Middle frontal gyrus (tissue), 1 donor: ENCODE measurements at regions not wholly inside any gene's neighbourhood (a gene's known extent, or its start where the extent isn't known, plus 50 kb on each side); places are given as distances from the start of the nearest gene placed in this dataset.
"Not testable (repeated sequence)": the region's sequence is repeated elsewhere in the genome, so short reads cannot be mapped to it uniquely, and the experiment has no call there.

Experiments
- DNase-seq: peaks from one replicate; pipeline ENCODE4 v3.0.0-alpha.2; 2015; ENCODE audit warnings: low spot score; ENCODE audit errors: extremely low spot score

DNA sequence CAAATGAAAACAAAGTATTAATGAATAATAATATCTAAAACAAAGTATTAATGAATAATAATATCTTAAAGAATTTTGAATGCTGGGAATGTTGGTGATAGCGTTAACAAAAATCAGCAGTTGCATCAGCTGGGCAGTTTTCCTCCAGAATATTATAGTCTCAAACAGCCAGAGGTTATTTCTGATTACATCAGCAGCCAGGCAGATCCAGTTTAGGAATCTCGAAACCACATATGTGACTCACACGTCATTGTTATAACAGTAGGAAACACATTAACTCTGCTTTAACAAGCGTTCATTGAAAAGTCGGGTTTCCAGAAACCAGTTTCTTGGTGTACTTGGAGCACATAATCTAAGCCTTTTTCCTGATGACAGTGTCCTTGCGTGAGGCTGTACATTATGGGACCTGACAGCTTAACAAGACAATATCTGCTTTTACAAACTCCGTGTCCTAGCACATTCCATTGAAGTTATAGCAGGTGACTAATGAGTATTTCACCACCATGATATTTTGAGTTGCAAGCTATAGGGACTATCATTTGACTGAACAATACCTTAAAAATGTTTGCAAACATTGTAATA, 559.5 kb upstream of the KLF4 start:
- DNase-seq, result no peak

DNA sequence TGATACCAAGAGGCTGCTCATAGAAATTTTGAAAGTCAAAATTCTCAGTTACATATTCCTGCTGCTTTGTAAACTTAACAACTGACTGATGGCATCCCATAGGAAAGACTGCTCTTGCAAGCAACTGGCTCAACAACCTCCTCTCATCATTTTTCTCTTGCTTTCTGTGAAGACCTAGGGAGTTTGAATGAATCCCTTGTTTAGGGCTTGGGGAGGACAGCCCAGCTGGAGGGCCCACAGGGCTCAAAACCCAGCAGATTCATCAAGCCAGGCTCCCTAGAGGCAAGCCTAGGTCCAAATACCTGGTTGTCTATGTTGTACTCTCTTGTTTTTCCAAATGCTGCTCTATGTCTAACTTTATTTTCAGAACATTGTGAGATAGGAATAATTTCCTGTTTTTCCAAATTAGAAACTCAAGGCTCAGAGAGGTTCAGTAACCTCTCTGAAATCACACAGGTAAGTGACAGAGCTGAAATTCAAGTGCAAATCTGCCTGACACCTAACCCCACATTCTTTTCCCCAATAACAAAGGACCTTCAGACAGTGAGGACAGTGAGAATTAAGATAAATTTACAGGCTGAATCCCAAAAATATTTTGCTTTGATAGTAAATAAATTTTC, 558.9 kb upstream of the KLF4 start:
- no peak for DNase-seq

DNA sequence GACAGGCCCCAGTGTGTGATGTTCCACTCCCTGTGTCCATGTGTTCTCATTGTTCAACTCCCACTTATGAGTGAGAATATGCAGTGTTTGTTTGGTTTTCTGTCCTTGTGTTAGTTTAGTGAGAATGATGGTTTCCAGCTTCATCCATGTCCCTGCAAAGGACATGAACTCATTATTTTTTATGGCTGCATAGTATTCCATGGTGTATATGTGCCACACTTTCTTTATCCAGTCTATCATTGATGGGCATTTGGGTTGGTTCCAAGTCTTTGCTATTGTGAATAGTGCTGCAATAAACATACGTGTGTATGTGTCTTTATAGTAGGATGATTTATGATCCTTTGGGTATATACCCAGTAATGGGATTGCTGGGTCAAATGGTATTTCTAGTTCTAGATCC, 558.2 kb upstream of the KLF4 start:
- not testable (repeated sequence) for DNase-seq

DNA sequence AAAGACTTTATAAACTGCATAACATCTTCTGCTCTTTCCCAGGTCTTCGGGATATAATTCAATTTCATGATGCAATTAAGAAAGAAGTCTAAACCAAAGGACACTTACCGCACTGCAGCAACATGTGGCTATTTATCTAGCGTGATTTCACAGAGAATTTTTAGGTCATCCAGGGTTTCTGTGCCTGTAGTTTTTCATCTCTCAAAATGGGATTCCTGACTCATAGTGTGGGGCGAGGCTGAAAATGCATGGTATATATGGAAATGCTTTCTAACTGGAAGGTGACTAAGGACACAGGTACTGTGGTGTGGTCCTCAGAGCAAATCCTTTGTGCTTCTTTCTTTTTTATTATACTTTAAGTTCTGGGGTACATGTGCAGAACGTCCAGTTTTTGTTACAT, 557.7 kb upstream of the KLF4 start:
- DNase-seq, result no peak

DNA sequence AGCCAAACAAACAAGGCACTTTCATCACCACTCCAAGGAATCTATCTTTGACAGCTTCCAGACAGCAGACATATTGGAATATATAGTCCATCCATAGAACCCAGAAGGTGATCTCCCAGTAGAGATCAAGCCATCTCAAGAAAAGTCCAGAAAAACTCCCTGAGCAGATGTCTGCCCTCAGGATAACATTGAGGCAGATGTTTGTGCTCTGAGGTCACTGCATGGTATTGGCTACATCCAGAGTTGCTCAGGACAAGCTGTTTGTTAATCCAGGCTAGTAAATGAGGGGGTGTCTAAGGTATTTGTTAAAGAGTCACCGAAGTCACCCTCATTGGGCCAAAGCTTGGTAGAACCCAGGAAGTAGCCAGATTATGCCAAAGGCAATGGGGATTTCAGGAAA, 556.3 kb upstream of the KLF4 start:
- DNase-seq, result no peak

DNA sequence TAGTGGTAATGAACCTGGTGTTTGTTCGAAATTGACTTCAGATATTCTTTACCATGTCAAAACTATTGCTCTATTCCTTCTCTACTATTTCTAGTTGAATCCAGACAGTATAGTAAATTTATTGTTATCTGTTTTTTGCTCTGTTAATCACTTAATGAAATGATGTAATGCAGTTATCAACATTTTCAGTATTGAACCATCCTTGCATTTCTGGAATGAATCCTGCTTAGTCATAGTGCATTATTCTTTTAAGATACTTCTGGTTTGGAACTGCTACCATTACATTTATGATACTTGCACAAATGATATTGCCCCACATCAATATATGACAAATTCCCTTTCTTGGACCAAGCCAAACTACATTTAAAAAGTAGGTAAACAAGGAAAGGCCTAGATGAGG, 554.0 kb upstream of the KLF4 start:
- no peak for DNase-seq

DNA sequence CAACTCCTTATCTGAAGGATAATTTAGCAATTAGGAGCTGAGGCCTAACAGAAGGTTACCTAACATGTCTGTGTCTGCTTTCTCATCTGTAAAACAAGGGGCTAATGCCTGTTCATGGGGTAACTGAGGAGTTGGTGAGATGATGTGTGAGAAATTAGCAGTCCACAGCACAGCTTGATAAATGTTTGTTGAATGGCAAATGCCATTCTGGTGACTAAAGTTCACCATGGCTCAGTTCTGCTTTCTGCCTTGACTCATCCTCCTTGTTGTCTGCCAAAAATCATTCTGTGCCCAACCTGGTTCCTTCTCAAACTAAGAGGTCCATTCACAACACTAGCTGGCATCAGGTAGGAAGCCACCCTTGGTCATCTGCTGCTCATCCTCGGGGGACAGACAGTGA, 552.0 kb upstream of the KLF4 start:
- DNase-seq, result no peak

DNA sequence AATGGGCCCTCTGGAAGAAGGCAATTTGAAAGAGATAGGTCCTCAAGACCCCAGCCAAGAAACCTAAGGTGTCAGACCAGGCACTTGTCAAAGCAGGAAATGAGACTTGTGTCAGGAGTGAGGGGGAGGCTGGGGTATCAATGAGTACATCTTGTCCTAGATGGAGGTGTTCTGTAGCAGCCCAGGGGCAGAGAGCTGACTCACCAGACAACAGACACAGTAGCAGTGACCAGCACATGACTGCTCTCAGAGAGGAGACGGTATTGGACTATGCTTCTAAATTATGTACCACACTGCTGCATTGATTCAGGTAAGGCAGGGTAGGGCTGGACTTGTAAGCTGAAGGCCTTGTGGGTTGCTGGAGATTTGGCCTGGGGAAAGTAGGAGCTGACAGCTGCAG, 551.2 kb upstream of the KLF4 start:
- DNase-seq, result no peak

DNA sequence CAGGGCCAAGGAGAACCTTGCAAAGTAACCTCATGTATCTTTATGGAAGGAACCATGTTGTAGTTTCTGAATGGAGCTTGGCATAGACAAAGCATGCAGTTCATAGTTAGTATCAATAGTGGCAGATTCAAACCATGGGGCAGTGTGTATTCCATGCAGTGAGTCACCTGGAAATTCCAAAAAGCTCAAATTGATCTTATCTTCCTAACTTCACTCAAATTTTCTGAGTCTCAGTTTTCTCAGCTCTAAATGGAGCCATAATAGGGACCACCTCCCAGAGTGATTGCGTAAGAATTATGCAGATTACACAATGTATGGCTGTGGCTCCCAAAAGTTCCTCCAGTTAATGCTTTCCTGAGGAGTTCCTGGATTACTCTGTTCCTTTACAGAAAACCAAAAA, 549.9 kb upstream of the KLF4 start:
- no peak for DNase-seq

DNA sequence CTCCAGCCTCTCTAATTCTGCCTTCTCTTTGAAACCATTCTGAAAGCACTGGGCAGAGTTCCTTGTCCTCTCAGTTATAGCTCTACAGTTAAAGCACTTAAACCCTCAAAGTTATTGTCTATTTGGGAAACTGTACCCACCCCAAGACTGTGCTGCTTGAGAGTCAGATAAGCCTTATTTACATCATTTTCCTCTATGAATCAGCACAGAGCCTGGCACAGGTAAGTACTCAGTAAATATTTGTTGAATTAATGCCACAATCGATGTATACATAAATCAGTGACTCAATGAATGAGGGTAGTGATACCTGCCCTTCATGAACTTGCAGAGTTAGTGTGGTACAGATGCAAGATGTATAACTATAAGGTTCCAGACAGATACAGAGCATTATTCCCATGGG, 549.4 kb upstream of the KLF4 start:
- DNase-seq, result no peak

DNA sequence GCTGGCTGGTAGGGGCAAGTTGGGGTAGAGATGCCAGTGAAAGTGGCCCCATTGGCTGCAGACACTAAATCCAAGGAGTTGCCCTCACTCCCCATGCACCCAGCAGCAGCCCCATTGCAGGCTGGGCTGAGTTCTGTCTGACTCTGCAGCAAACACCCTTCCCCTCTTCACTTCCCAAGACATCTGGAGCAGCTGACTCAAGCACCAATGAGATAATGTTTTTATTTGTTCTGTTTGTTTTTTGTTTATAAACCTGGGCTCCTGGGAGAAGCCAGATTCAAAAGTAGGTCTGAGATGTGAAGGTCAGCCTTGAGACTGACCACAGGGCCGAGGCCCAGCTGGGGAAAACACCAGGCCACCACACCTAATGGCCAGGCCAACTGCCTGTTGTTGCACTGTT, 545.9 kb upstream of the KLF4 start:
- DNase-seq, result no peak

DNA sequence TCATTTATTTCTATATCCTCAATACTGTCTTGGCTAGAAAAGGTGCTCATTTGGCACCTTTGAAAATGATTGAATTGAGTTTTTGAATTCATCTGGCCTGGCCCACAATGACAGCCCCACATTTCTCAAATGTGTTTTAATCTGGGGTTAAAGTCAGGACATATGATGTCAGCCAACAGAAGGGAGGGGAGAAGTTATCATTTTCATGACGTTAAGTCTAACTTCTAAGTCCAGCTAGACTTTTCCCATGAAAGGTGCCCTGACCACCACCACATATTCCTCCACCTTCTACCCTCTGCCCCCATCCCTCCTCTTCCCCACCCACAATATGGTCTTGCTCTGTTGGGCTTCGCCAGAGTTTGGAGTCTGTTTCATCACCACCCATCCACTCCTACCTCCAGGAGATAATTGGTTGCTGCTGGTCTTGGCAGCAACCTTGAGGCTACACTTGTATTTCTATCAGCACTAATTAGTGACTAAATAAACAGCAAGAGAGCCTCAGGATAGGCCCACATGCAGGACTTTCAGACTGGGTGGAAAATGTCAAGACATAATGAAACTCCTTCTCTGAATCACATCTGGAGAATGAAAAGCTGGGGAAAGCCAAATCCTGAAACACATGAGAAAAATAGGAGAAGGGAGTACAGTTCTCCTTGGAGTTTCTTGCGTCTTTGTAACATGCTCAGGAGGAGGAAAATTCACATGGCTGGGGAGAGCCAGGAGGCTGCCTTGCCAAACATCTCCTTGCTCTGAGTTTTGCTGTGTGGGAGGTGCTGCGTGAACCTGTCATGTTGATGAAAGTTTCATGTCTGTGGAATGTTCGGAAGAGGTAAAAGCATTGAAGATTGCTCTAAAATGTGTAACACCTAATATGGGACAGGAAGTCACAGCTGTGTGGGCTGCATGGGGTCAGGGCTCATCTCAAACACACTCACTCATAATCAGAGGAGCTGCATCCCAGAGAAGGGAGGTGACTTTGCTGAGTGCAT, 544.7 kb upstream of the KLF4 start:
- DNase-seq, result peak; percentile 7

DNA sequence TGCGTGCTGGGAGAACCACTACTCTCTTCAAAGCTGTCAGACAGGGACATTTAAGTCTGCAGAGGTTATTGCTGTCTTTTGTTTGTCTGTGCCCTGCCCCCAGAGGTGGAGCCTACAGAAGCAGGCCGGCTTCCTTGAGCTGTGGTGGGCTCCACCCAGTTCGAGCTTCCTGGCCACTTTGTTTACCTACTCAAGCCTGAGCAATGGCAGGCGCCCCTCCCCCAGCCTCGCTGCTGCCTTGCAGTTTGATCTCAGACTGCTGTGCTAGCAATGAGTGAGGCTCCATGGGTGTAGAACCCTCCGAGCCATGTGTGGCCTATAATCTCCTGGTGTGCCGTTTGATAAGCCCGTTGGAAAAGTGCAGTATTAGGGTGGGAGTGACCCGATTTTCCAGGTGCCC, 542.5 kb upstream of the KLF4 start:
- not testable (repeated sequence) for DNase-seq

DNA sequence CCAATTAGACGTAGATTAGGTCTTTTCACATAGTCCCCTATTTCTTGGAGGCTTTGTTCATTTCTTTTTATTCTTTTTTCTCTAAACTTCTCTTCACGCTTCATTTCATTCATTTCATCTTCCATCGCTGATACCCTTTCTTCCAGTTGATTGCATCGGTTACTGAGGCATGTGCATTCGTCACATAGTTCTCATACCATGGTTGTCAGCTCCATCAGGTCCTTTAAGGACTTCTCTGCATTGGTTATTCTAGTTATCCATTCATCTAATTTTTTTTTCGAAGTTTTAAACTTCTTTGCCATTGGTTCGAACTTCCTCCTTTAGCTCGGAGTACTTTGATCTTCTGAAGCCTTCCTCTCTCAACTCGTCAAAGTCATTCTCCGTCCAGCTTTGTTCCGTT, 541.7 kb upstream of the KLF4 start:
- not testable (repeated sequence) for DNase-seq

DNA sequence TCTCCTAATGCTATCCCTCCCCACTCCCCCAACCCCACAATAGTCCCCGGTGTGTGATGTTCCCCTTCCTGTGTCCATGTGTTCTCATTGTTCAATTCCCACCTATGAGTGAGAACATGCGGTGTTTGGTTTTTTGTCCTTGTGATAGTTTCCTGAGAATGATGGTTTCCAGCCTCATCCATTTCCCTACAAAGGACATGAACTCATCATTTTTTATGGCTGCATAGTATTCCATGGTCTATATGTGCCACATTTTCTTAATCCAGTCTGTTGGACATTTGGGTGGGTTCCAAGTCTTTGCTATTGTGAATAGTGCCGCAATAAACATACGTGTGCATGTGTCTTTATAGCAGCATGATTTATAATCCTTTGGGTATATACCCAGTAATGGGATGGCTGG, 537.1 kb upstream of the KLF4 start:
- not testable (repeated sequence) for DNase-seq

DNA sequence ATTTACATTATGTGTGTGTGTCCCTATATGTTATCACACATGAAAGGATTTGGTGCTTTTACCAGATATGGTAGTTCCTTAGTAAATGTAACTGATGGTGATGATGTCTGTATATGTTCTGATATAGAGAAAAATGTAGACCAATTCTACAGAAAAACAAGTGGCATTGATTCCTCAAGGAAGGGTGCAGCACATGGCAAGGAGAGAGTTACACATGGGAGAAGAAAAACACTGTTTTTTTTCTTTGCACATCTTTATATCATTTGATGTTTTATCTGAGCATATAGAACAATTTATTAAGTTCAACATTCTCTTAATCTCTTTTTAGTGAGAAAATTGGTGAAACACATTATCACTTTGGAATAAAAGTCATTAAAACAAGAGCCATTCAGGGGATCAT, 535.0 kb upstream of the KLF4 start:
- no peak for DNase-seq

DNA sequence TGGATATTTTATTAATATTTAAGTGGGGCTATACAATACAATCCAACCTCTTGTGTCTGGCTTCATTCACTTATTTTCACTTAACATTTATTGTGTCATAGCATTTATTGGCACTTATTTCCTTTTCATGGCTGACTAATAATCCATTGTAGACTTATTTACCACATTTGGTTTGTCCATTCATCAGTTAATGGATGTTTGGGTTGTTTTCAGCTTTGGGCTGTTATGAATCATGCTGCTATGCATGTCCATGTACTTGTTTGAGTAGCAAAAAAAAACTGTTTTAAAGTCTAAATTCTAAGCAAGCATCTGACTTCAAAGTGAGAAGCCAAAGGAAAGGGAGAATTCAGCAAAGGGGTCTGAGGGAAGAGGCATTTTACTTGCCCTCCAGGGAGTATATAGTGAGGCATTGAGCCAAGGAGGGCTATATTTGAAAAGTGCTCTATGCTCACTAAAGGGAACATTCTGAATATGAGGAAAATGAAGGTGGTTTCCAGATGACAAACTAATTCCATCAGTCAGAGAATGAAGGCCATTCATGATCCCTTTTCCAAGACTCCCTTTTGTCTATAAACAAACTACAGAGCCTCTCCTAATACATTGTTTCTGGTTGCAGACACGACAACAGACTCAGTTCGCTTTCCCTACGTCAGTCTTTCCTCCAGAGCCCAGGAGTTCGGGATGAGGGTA, 532.8 kb upstream of the KLF4 start:
- DNase-seq, result no peak

DNA sequence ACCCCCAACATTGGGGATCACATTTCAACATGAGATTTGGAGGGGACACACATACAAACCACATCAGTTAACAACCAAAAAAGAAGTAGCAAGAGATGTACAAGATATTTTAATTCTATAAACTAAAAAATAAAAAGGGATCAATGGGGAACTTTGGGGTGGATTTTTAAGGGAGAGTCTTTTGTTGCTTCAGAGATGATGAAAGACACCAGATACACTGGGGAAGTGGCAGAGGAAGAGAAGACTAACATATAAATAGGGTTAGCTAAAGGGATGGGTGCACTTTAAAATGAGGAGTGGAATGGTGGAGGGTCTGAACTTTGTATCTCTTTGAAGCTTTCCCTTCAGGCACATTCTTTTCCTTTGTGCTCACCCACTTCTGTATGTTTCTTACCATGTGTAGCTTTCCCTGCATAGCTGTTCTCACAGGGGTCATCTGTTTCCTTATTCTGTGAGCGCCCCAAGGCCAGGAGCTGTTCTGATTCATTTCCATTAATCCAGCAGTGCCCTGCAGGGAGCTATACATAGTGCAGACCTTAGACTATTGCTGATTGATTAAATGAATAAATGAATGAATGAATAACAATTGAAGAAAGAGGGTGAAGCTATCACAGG, 531.6 kb upstream of the KLF4 start:
- DNase-seq, result no peak

DNA sequence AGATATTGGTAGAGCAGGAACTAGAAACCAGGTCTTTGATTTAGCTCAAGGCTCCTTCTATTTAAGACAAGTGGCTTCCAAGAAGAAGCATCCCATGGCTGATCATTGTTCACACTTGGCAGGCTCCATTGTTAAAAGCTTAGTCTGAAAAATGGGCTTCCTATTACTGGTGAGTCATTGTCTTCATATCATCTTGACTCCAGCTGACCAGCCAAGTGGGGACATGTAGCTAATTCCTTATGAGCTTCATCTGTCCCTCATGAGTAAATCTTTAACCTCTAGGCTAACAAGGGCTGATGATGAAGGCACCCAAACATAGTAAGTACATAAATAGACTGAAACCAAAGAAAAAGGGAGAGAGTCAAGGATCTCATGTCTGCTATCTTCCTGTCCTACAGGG, 530.3 kb upstream of the KLF4 start:
- no peak for DNase-seq

DNA sequence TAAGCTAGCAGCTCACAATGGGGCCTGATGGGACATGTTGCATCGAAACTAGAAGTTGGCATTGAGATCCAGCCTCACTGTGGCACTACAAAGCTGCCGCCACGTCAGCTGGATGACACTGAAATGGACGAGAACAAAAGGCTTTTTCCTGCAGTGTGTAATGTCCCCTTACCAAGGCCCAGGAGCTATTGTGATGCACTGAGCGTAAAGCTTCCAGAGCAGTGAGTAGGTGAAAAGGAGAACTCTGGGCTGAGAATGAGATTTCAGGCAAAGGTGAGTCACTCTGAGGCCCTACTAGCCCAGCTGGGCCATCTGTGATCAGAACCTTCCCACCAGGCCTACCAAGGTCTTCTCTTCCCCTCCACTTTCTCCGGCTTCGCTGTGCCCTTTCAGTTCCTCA, 528.1 kb upstream of the KLF4 start:
- DNase-seq, result no peak

DNA sequence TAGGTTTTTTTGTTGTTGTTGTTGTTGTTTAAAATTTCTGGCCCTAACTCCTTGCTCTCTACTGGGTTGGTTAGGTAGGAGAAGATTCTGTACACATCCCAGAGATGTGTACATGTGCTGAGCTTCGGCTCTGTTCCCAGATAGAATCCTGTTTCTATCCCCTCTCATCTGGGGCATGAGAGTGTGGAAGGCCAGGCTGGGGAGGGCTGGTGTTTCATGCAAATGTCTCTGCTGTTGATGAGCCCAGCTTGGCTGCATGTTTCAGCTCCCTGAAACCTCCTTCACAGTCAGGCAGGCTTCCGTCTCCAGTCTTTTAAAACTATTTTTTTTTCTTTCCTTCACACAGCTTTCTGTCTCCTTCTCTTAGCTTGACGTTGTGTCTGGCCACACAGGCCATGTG, 526.9 kb upstream of the KLF4 start:
- no peak for DNase-seq

DNA sequence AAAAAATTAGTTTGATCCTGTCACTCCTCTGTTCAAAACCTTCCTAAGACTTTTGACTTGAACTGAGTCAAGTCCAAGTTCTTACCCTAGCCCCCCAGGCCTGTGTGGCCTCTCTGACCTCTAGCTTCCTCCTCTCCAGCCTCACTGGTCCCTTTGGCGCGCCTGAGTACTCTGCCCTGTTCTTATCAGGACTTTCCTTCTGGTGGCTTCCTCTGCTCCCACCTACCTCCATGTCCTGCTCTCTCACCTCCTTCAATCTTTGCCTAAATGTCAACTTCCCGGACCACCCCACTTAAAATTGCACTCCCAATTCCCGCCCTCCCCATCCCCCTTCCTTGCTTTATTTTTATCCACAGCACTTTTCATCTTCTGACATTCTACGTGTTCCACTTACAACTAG, 526.1 kb upstream of the KLF4 start:
- no peak for DNase-seq
